B cell (primary cell): ENCODE measurements at regions not wholly inside any gene's neighbourhood (a gene's known extent, or its start where the extent isn't known, plus 50 kb on each side); places are given as distances from the start of the nearest gene placed in this dataset.

Experiments
- EZH2 ChIP-seq: IDR thresholded peaks from 2 replicates; pipeline ENCODE4 v1.6.1; 2012; ENCODE audit warnings: borderline replicate concordance, low read depth, mild to moderate bottlenecking, moderate library complexity, low read length; ENCODE audit not compliant: insufficient read depth, poor library complexity, severe bottlenecking
- TF ChIP-seq, protein P1 (sequence below): fragments of 200-600 bp; IDR thresholded peaks from one replicate; pipeline ENCODE4 v1.8.0; 2022; ENCODE audit warnings: antibody characterized with exemption, mild to moderate bottlenecking

DNA sequence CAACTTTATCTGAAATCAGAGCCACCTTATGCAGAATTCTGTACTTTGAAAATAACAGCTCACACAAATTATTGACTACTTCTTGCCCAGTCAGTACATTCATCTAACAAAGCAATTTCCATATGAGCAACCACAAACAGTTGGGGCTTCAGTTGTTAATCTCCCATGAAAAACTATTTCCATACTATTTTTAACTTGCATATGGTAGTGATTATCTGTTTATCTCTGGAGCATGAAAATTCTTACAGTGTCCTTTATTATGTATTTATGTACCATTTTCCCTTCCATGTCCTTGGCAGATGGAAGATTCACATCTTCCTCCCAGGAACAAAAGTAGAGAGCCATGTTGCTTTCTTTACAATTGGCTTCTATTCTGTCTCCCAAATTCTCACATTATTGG lies 285.7 kb downstream of the CRPPA start:
- TF ChIP-seq, protein P1, sequence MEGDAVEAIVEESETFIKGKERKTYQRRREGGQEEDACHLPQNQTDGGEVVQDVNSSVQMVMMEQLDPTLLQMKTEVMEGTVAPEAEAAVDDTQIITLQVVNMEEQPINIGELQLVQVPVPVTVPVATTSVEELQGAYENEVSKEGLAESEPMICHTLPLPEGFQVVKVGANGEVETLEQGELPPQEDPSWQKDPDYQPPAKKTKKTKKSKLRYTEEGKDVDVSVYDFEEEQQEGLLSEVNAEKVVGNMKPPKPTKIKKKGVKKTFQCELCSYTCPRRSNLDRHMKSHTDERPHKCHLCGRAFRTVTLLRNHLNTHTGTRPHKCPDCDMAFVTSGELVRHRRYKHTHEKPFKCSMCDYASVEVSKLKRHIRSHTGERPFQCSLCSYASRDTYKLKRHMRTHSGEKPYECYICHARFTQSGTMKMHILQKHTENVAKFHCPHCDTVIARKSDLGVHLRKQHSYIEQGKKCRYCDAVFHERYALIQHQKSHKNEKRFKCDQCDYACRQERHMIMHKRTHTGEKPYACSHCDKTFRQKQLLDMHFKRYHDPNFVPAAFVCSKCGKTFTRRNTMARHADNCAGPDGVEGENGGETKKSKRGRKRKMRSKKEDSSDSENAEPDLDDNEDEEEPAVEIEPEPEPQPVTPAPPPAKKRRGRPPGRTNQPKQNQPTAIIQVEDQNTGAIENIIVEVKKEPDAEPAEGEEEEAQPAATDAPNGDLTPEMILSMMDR = no peak
- no peak for TF ChIP-seq EZH2
